Prostate gland (tissue), 2 donors: ENCODE measurements at regions not wholly inside any gene's neighbourhood (a gene's known extent, or its start where the extent isn't known, plus 50 kb on each side); places are given as distances from the start of the nearest gene placed in this dataset.

Experiments
- CTCF ChIP-seq, 4 experiments: fragments of 200-600 bp in 2 of 4; fragments of 450-650 bp in 2 of 4; sonication (generic) in 2 of 4; IDR thresholded peaks; 1 replicate in 3 of 4; 2 replicates in 1 of 4; pipeline ENCODE4 v1.5.1; 2016 to 2019; ENCODE audit warnings: antibody characterized with exemption in 4 of 4, mild to moderate bottlenecking in 2 of 4, moderate library complexity in 2 of 4
- POLR2A ChIP-seq: fragments of 450-650 bp; IDR thresholded peaks from one replicate; pipeline ENCODE4 v1.6.1; 2016; ENCODE audit warnings: antibody characterized with exemption, mild to moderate bottlenecking
- POLR2AphosphoS5 ChIP-seq: sonication (generic); formaldehyde crosslinking; IDR thresholded peaks from one replicate; pipeline ENCODE4 v1.6.1; 2017; ENCODE audit warnings: antibody characterized with exemption

DNA sequence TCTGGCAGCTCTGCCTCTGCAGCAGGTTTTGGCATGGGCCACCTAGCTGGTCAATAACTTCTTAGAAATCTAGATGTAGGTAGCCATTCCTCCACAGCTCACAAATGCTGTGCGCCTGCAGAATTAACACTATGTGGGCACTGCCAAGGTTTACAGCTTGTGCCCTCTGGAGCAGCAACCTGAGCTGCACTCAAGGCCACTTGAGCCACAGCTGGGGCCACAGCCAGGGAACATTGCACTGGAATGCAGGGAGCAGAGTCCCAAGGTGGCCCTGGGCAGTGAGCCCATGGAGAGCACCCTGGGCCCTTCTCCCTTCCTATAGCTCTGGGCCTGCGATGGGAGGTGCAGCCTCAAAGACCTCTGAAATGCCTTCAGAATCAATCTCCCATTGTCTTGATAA is 365.3 kb downstream of the SATB2 start:
- TF ChIP-seq CTCF (IDR thresholded peaks at IDR 0.05) (no peak), POLR2A (no peak), POLR2AphosphoS5 (no peak)
